ENCODE measurements at regions not wholly inside any gene's neighbourhood (a gene's known extent, or its start where the extent isn't known, plus 50 kb on each side); places are given as distances from the start of the nearest gene placed in this dataset.

DNA sequence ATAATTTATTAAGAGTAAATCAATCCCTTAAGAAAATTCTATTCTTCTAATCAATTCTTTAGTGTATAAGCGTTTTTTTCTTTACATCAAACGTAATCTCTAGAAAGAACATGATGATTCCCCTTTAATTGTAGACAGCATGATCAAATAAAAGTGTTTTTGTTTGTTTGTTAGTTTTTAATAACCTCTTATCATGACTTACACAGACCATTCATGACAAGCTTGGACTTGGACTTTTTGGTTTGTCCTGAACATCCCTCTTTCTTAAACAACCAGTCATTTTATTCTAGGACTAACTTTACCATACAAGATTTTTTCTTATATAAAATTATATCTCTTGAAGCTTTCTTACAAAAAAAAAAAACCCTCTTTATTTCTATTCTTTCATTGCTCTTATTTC lies 344.6 kb upstream of the SPOCK3 start:
- H3K4me2 ChIP-seq (ENCODE audit: insufficient read depth, low read length) = no peak overlapping the region

DNA sequence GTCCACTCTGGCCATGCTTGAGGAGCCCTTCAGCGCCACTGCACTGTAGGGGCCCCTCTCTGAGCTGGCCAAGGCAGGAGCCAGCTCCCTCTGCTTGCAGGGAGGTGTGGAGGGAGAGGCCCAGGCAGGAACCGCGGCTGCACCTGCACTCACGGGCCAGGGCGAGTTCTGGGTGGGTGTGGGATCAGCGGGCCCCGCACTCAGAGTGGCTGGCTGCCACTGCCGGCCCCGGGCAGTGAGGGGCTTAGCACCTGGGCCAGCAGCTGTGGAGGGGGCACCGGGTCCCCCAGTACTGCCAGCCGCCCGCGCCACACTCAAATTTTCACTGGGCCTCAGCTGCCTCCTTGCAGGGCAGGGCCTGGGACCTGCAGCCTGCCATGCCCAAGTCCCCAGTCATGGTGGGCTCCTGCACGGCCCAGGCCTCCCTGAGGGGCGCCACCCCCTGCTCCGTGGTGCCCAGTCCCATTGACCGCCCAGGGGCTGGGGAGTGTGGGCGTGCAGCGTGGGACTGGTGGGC lies 347.2 kb upstream of the SPOCK3 start:
- TF ChIP-seq, protein P1, sequence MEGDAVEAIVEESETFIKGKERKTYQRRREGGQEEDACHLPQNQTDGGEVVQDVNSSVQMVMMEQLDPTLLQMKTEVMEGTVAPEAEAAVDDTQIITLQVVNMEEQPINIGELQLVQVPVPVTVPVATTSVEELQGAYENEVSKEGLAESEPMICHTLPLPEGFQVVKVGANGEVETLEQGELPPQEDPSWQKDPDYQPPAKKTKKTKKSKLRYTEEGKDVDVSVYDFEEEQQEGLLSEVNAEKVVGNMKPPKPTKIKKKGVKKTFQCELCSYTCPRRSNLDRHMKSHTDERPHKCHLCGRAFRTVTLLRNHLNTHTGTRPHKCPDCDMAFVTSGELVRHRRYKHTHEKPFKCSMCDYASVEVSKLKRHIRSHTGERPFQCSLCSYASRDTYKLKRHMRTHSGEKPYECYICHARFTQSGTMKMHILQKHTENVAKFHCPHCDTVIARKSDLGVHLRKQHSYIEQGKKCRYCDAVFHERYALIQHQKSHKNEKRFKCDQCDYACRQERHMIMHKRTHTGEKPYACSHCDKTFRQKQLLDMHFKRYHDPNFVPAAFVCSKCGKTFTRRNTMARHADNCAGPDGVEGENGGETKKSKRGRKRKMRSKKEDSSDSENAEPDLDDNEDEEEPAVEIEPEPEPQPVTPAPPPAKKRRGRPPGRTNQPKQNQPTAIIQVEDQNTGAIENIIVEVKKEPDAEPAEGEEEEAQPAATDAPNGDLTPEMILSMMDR (IDR thresholded peaks at IDR 0.05; ENCODE audit: extremely low read depth, low read depth, low read length) = no peak
- no peak overlapping the region for H2AFZ ChIP-seq (ENCODE audit: low read length)
- no peak for DNase-seq (ENCODE audit: insufficient read length, low spot score, missing footprints)
- H3K4me3 ChIP-seq (ENCODE audit: insufficient read depth, low read length) = no peak overlapping the region
- H3K79me2 ChIP-seq (ENCODE audit: insufficient read depth, low read length) = no peaks in the 10 kb centered on the region
- no peaks in the 10 kb centered on the region for H3K4me1 ChIP-seq (ENCODE audit: insufficient read depth, low read length)
- H3K36me3 ChIP-seq (ENCODE audit: insufficient read depth, low read length) = no peaks in the 10 kb centered on the region
- no peak overlapping the region for H3K4me2 ChIP-seq (ENCODE audit: insufficient read depth, low read length)
- no peak overlapping the region for H3K27ac ChIP-seq (ENCODE audit: low read depth, low read length)
- H4K20me1 ChIP-seq (ENCODE audit: insufficient read depth, low read length) = no peaks in the 10 kb centered on the region
- H3K9me3 ChIP-seq (ENCODE audit: low read depth, low read length) = no peaks in the 10 kb centered on the region
- H3K27me3 ChIP-seq (ENCODE audit: insufficient read depth, low read length) = no peaks in the 10 kb centered on the region

More for the DNA sequence above, 344.6 kb upstream of the SPOCK3 start:
- no peaks in the 10 kb centered on the region for H4K20me1 ChIP-seq (ENCODE audit: insufficient read depth, low read length)
- no peaks in the 10 kb centered on the region for H3K4me1 ChIP-seq (ENCODE audit: insufficient read depth, low read length)
- no peaks in the 10 kb centered on the region for H3K27me3 ChIP-seq (ENCODE audit: insufficient read depth, low read length)
- no peaks in the 10 kb centered on the region for H3K79me2 ChIP-seq (ENCODE audit: insufficient read depth, low read length)
- H3K9me3 ChIP-seq (ENCODE audit: low read depth, low read length) = no peaks in the 10 kb centered on the region
- no peak overlapping the region for H3K4me3 ChIP-seq (ENCODE audit: insufficient read depth, low read length)
- DNase-seq (ENCODE audit: insufficient read length, low spot score, missing footprints) = no peak
- no peak overlapping the region for H3K27ac ChIP-seq (ENCODE audit: low read depth, low read length)
- H2AFZ ChIP-seq (ENCODE audit: low read length) = no peak overlapping the region
- TF ChIP-seq, protein P1 (IDR thresholded peaks at IDR 0.05; ENCODE audit: extremely low read depth, low read depth, low read length) = no peak
- H3K36me3 ChIP-seq (ENCODE audit: insufficient read depth, low read length) = no peaks in the 10 kb centered on the region

DNA sequence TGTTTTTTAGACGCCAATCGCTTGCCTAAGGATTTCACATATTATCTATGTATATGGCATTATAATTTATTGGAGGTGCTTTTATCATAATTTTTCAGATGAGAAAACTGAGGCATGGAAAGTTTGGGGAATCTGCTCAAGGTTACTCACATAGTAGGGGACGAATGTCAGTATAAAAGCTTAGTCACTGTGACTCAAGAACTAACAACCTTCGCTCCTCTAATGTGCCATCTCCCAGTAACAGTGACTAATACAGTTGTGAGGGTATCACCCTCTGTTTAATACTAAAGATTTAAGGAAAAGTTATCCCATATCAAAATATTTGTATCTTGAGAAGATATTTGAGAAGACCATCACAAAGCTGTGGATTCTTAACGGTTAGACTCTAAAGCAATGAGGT lies 353.1 kb upstream of the SPOCK3 start:
- no peak for DNase-seq (ENCODE audit: insufficient read length, low spot score, missing footprints)
- TF ChIP-seq, protein P1 (IDR thresholded peaks at IDR 0.05; ENCODE audit: extremely low read depth, low read depth, low read length) = no peak
- no peak overlapping the region for H3K4me3 ChIP-seq (ENCODE audit: insufficient read depth, low read length)
- no peak overlapping the region for H3K27ac ChIP-seq (ENCODE audit: low read depth, low read length)
- no peaks in the 10 kb centered on the region for H3K27me3 ChIP-seq (ENCODE audit: insufficient read depth, low read length)
- H2AFZ ChIP-seq (ENCODE audit: low read length) = no peak overlapping the region
- H3K9me3 ChIP-seq (ENCODE audit: low read depth, low read length) = no peaks in the 10 kb centered on the region
- H3K4me2 ChIP-seq (ENCODE audit: insufficient read depth, low read length) = no peak overlapping the region
- H3K36me3 ChIP-seq (ENCODE audit: insufficient read depth, low read length) = no peaks in the 10 kb centered on the region
- H3K4me1 ChIP-seq (ENCODE audit: insufficient read depth, low read length) = no peaks in the 10 kb centered on the region
- H3K79me2 ChIP-seq (ENCODE audit: insufficient read depth, low read length) = no peaks in the 10 kb centered on the region
- H4K20me1 ChIP-seq (ENCODE audit: insufficient read depth, low read length) = no peaks in the 10 kb centered on the region

DNA sequence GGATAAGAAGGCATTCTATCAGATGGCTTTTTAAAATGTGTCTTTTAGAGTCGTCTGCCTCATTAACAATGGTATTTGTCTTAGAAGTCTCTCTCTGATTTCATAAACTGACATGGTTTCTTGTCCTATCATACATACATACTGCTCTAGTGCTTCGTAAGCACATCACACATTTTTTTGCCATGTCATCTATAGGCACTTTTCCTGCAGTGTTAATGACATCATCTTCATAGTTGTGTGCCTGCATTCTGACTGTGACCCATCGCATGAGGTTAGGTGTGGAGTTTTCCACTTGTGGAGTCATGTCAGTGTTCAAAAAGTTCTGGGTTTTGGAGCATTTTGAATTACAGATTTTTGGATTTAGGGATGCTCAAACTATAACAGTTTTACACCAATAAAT lies 361.6 kb upstream of the SPOCK3 start:
- no peak overlapping the region for H2AFZ ChIP-seq (ENCODE audit: low read length)
- no peak overlapping the region for H3K4me3 ChIP-seq (ENCODE audit: insufficient read depth, low read length)
- no peaks in the 10 kb centered on the region for H3K27me3 ChIP-seq (ENCODE audit: insufficient read depth, low read length)
- H3K4me2 ChIP-seq (ENCODE audit: insufficient read depth, low read length) = no peak overlapping the region
- no peaks in the 10 kb centered on the region for H3K9me3 ChIP-seq (ENCODE audit: low read depth, low read length)
- no peaks in the 10 kb centered on the region for H3K36me3 ChIP-seq (ENCODE audit: insufficient read depth, low read length)
- no peaks in the 10 kb centered on the region for H3K4me1 ChIP-seq (ENCODE audit: insufficient read depth, low read length)
- no peaks in the 10 kb centered on the region for H4K20me1 ChIP-seq (ENCODE audit: insufficient read depth, low read length)
- H3K27ac ChIP-seq (ENCODE audit: low read depth, low read length) = no peak overlapping the region
- DNase-seq (ENCODE audit: insufficient read length, low spot score, missing footprints) = no peak
- H3K79me2 ChIP-seq (ENCODE audit: insufficient read depth, low read length) = no peaks in the 10 kb centered on the region
- TF ChIP-seq, protein P1 (IDR thresholded peaks at IDR 0.05; ENCODE audit: extremely low read depth, low read depth, low read length) = no peak
